Activated T-cell treated with anti-CD3 and anti-CD28 coated beads, Interleukin-2, amount 50 U/mL, for 72 hours (primary cell): ENCODE measurements at regions not wholly inside any gene's neighbourhood (a gene's known extent, or its start where the extent isn't known, plus 50 kb on each side); places are given as distances from the start of the nearest gene placed in this dataset.

Experiments used
- ATAC-seq, 2 donors: fragments of 150-1000 bp; cut with Tn5 transposase; replicated peaks in 1 of 2; 2 replicates each; pipeline ENCODE4 v1.10.0; 2021; ENCODE audit warnings: moderate library complexity in 2 of 2, mild to moderate bottlenecking in 1 of 2
- DNase-seq, 2 donors: peaks; one replicate each; pipeline ENCODE4 v3.0.0; 2021 to 2022; ENCODE audit warnings: mixed read lengths in 1 of 2
- H3K27ac Mint-ChIP-seq: one replicate; pipeline ENCODE4 v1.8.0; 2022; ENCODE audit warnings: mild to moderate bottlenecking, moderate library complexity, mixed read lengths
- H3K27me3 Mint-ChIP-seq: one replicate; pipeline ENCODE4 v1.8.0; 2022; ENCODE audit warnings: low read depth, mixed read lengths
- H3K36me3 Mint-ChIP-seq, 2 donors: one replicate each; pipeline ENCODE4 v1.8.0; 2022; ENCODE audit warnings: mixed read lengths in 2 of 2, mild to moderate bottlenecking in 1 of 2; ENCODE audit not compliant: insufficient read depth in 2 of 2
- H3K4me1 Mint-ChIP-seq: one replicate; pipeline ENCODE4 v1.8.0; 2022; ENCODE audit warnings: low read depth, mixed read lengths
- H3K4me3 Mint-ChIP-seq, 2 donors: one replicate each; pipeline ENCODE4 v1.8.0; 2022; ENCODE audit warnings: mild to moderate bottlenecking in 2 of 2, mixed read lengths in 2 of 2, moderate library complexity in 2 of 2
- H3K9me3 Mint-ChIP-seq, 2 donors: one replicate each; pipeline ENCODE4 v1.8.0; 2022; ENCODE audit warnings: mixed read lengths in 2 of 2

GRCh38 chr2:226140594-226140993, 659.0 kb downstream of the IRS1 start:
- no peaks in the 10 kb centered on the region for H3K4me1 Mint-ChIP-seq
- DNase-seq: no peak
- no peaks in the 10 kb centered on the region for H3K9me3 Mint-ChIP-seq
- no peaks in the 10 kb centered on the region for H3K27me3 Mint-ChIP-seq
- no peak overlapping the region for H3K27ac Mint-ChIP-seq
- H3K4me3 Mint-ChIP-seq: no peak overlapping the region
- H3K36me3 Mint-ChIP-seq: no peaks in the 10 kb centered on the region
- no peak for ATAC-seq

GRCh38 chr2:226139759-226140158, 659.9 kb downstream of the IRS1 start:
- DNase-seq: no peak
- H3K27me3 Mint-ChIP-seq: no peaks in the 10 kb centered on the region
- H3K36me3 Mint-ChIP-seq: no peaks in the 10 kb centered on the region
- ATAC-seq: no peak
- no peak overlapping the region for H3K27ac Mint-ChIP-seq
- H3K9me3 Mint-ChIP-seq: no peaks in the 10 kb centered on the region
- H3K4me3 Mint-ChIP-seq: no peak overlapping the region
- H3K4me1 Mint-ChIP-seq: no peaks in the 10 kb centered on the region

- Mint-ChIP-seq H3K4me3 (no peak overlapping the region), H3K4me1 (no peaks in the 10 kb centered on the region), H3K36me3 (no peaks in the 10 kb centered on the region), H3K27me3 (no peaks in the 10 kb centered on the region), H3K9me3 (no peaks in the 10 kb centered on the region), H3K27ac (no peak overlapping the region)
- ATAC-seq (no peak), DNase-seq (no peak)
Observed at GRCh38 chr2:226137201-226137811, 662.3 kb downstream of the IRS1 start.

- ATAC-seq (no peak), DNase-seq (no peak)
- Mint-ChIP-seq H3K27ac (no peak overlapping the region), H3K27me3 (no peaks in the 10 kb centered on the region), H3K36me3 (no peaks in the 10 kb centered on the region), H3K4me3 (no peak overlapping the region), H3K9me3 (no peaks in the 10 kb centered on the region), H3K4me1 (no peaks in the 10 kb centered on the region)
Observed at GRCh38 chr2:226136739-226137138, 662.9 kb downstream of the IRS1 start.

- no peaks in the 10 kb centered on the region for H3K4me1 Mint-ChIP-seq
- H3K36me3 Mint-ChIP-seq: no peaks in the 10 kb centered on the region
- H3K27me3 Mint-ChIP-seq: no peaks in the 10 kb centered on the region
- no peak overlapping the region for H3K4me3 Mint-ChIP-seq
- DNase-seq (no peak), ATAC-seq (no peak)
- H3K27ac Mint-ChIP-seq: no peak overlapping the region
- H3K9me3 Mint-ChIP-seq: no peaks in the 10 kb centered on the region
Observed at GRCh38 chr2:226135861-226136548, 663.6 kb downstream of the IRS1 start.

- H3K4me3 Mint-ChIP-seq: no peak overlapping the region
- H3K27ac Mint-ChIP-seq: no peak overlapping the region
- H3K9me3 Mint-ChIP-seq: no peaks in the 10 kb centered on the region
- ATAC-seq: no peak
- H3K36me3 Mint-ChIP-seq: no peaks in the 10 kb centered on the region
- no peaks in the 10 kb centered on the region for H3K27me3 Mint-ChIP-seq
- DNase-seq: no peak
- H3K4me1 Mint-ChIP-seq: no peaks in the 10 kb centered on the region
Observed at GRCh38 chr2:226132323-226133215, 667.1 kb downstream of the IRS1 start.

- Mint-ChIP-seq H3K9me3 (no peaks in the 10 kb centered on the region), H3K27ac (no peak overlapping the region), H3K4me1 (no peaks in the 10 kb centered on the region), H3K27me3 (no peaks in the 10 kb centered on the region), H3K36me3 (no peaks in the 10 kb centered on the region), H3K4me3 (no peak overlapping the region)
- DNase-seq (no peak), ATAC-seq (no peak)
Observed at GRCh38 chr2:226131299-226131784, 668.3 kb downstream of the IRS1 start.

GRCh38 chr2:226130192-226130591, 669.4 kb downstream of the IRS1 start:
- ATAC-seq (no peak), DNase-seq (no peak)
- Mint-ChIP-seq H3K27ac (no peak overlapping the region), H3K9me3 (no peaks in the 10 kb centered on the region), H3K27me3 (no peaks in the 10 kb centered on the region), H3K4me3 (no peak overlapping the region), H3K36me3 (no peaks in the 10 kb centered on the region), H3K4me1 (no peaks in the 10 kb centered on the region)

- no peaks in the 10 kb centered on the region for H3K4me1 Mint-ChIP-seq
- H3K27ac Mint-ChIP-seq: no peak overlapping the region
- no peak overlapping the region for H3K4me3 Mint-ChIP-seq
- no peaks in the 10 kb centered on the region for H3K9me3 Mint-ChIP-seq
- ATAC-seq: no peak
- no peaks in the 10 kb centered on the region for H3K36me3 Mint-ChIP-seq
- H3K27me3 Mint-ChIP-seq: no peaks in the 10 kb centered on the region
- DNase-seq: no peak
Observed at GRCh38 chr2:226127682-226128081, 671.9 kb downstream of the IRS1 start.

GRCh38 chr2:226126104-226126503, 673.5 kb downstream of the IRS1 start:
- DNase-seq (no peak), ATAC-seq (no peak)
- Mint-ChIP-seq H3K4me1 (no peaks in the 10 kb centered on the region), H3K27ac (no peak overlapping the region), H3K9me3 (no peaks in the 10 kb centered on the region), H3K36me3 (no peaks in the 10 kb centered on the region), H3K27me3 (no peaks in the 10 kb centered on the region), H3K4me3 (no peak overlapping the region)

GRCh38 chr2:226125176-226125883, 674.3 kb downstream of the IRS1 start:
- no peak for ATAC-seq
- Mint-ChIP-seq H3K9me3 (no peaks in the 10 kb centered on the region), H3K27me3 (no peaks in the 10 kb centered on the region), H3K4me3 (no peak overlapping the region), H3K27ac (no peak overlapping the region), H3K36me3 (no peaks in the 10 kb centered on the region), H3K4me1 (no peaks in the 10 kb centered on the region)
- no peak for DNase-seq

GRCh38 chr2:226124548-226125011, 675.0 kb downstream of the IRS1 start:
- H3K27me3 Mint-ChIP-seq: no peaks in the 10 kb centered on the region
- no peaks in the 10 kb centered on the region for H3K4me1 Mint-ChIP-seq
- no peaks in the 10 kb centered on the region for H3K9me3 Mint-ChIP-seq
- H3K4me3 Mint-ChIP-seq: no peak overlapping the region
- ATAC-seq (no peak), DNase-seq (no peak)
- no peak overlapping the region for H3K27ac Mint-ChIP-seq
- H3K36me3 Mint-ChIP-seq: no peaks in the 10 kb centered on the region

GRCh38 chr2:226123300-226123699, 676.3 kb downstream of the IRS1 start:
- no peak overlapping the region for H3K4me3 Mint-ChIP-seq
- no peaks in the 10 kb centered on the region for H3K4me1 Mint-ChIP-seq
- H3K9me3 Mint-ChIP-seq: no peaks in the 10 kb centered on the region
- H3K36me3 Mint-ChIP-seq: no peaks in the 10 kb centered on the region
- H3K27ac Mint-ChIP-seq: no peak overlapping the region
- DNase-seq (no peak), ATAC-seq (no peak)
- H3K27me3 Mint-ChIP-seq: peaks cover 3% of the 10 kb centered on the region
